A549 (cell line): ENCODE measurements at regions not wholly inside any gene's neighbourhood (a gene's known extent, or its start where the extent isn't known, plus 50 kb on each side); places are given as distances from the start of the nearest gene placed in this dataset.

Experiments
- ATAC-seq, 2 experiments: fragments of 200-7000 bp in 1 of 2; fragments of >200 bp in 1 of 2; cut with Nextera tagmentation in 1 of 2; cut with Tn5 transposase in 1 of 2; 3 replicates each; pipeline versions ENCODE4 v1.8.0 to v1.9.1; 2018 to 2020; ENCODE audit warnings: mild to moderate bottlenecking in 1 of 2, moderate library complexity in 1 of 2
- CTCF ChIA-PET: fragments of 300-600 bp; sonication (Branson Sonifier 250); formaldehyde crosslinking; extraction: SDS; loops from one replicate; lab custom pipeline; 2021; ENCODE audit warnings: antibody characterized with exemption, inconsistent platforms; lab: Yijun Ruan, JAX
- POLR2A ChIA-PET: fragments of 350-600 bp; formaldehyde crosslinking; extraction: SDS; loops from one replicate; lab custom pipeline; 2021; ENCODE audit warnings: antibody characterized with exemption, inconsistent platforms; lab: Yijun Ruan, JAX
- DNase-seq, 2 experiments: peaks; one replicate each; pipeline versions ENCODE4 v3.0.0 to v3.0.0-alpha.2; 2011 to 2016; ENCODE audit warnings: low read depth in 1 of 2, low spot score in 1 of 2
- FAIRE-seq: peaks from 2 replicates; lab custom pipeline; 2011; peaks lifted over from hg19 to GRCh38; lab: Jason Lieb, UNC
- H3K27ac ChIP-seq, 2 experiments: fragments of >200 bp; sonication (Bioruptor Twin); formaldehyde crosslinking; 3 replicates each; pipeline ENCODE4 v1.5.1; 2016 to 2017
- H3K4me1 ChIP-seq: fragments of >200 bp; sonication (Bioruptor Twin); formaldehyde crosslinking; 3 replicates; pipeline ENCODE4 v1.6.1; 2016
- H3K4me2 ChIP-seq: fragments of >200 bp; sonication (Bioruptor Twin); formaldehyde crosslinking; 3 replicates; pipeline ENCODE4 v1.6.1; 2016
- H3K4me3 ChIP-seq: fragments of >200 bp; sonication (Bioruptor Twin); formaldehyde crosslinking; 3 replicates; pipeline ENCODE4 v1.5.1; 2016
- H3K9me3 ChIP-seq: fragments of >200 bp; sonication (Bioruptor Twin); formaldehyde crosslinking; 3 replicates; pipeline ENCODE4 v1.6.1; 2016
- BCL3 ChIP-seq: fragments of >200 bp; sonication (Bioruptor Twin); formaldehyde crosslinking; IDR thresholded peaks from 3 replicates; pipeline ENCODE4 v1.6.1; 2016
- BHLHE40 ChIP-seq: IDR thresholded peaks from 2 replicates; pipeline ENCODE4 v1.6.1; 2012; ENCODE audit warnings: low read depth, low read length, inconsistent platforms
- CBX2 ChIP-seq: fragments of 200-600 bp; sonication (generic); IDR thresholded peaks from 2 replicates; pipeline ENCODE4 v1.6.1; 2016; ENCODE audit warnings: low read depth, mild to moderate bottlenecking, borderline replicate concordance
- CBX8 ChIP-seq: fragments of 200-600 bp; sonication (generic); IDR thresholded peaks from 2 replicates; pipeline ENCODE4 v1.6.1; 2016
- CEBPB ChIP-seq, 2 experiments: fragments of >200 bp in 1 of 2; sonication (Bioruptor Twin) in 1 of 2; formaldehyde crosslinking in 1 of 2; IDR thresholded peaks; 2 replicates each; pipeline ENCODE4 v1.6.1; 2012 to 2016
- EHMT2 ChIP-seq: fragments of 200-600 bp; sonication (generic); IDR thresholded peaks from 2 replicates; pipeline ENCODE4 v1.6.1; 2016; ENCODE audit warnings: antibody characterized with exemption, low read depth, mild to moderate bottlenecking, moderate library complexity
- ESRRA ChIP-seq: fragments of 150-350 bp; IDR thresholded peaks from 2 replicates; pipeline ENCODE4 v1.6.1; 2014; ENCODE audit warnings: mild to moderate bottlenecking, low read length, borderline replicate concordance
- GATA3 ChIP-seq: IDR thresholded peaks from 2 replicates; pipeline ENCODE4 v1.6.1; 2012; ENCODE audit warnings: borderline replicate concordance
- HES2 ChIP-seq: fragments of >200 bp; sonication (Bioruptor Twin); formaldehyde crosslinking; IDR thresholded peaks from 2 replicates; pipeline ENCODE4 v1.6.1; 2016
- HOXB13 ChIP-seq: fragments of 250-450 bp; sonication (Bioruptor Pico); IDR thresholded peaks from 2 replicates; pipeline ENCODE4 v1.5.0; 2020; ENCODE audit warnings: low read depth, mild to moderate bottlenecking, moderate library complexity
- JUNB ChIP-seq: fragments of >200 bp; sonication (Bioruptor Twin); formaldehyde crosslinking; IDR thresholded peaks from 2 replicates; pipeline ENCODE4 v1.6.1; 2016
- KDM5A ChIP-seq: fragments of 200-600 bp; sonication (generic); IDR thresholded peaks from 2 replicates; pipeline ENCODE4 v1.6.1; 2016; ENCODE audit warnings: antibody characterized with exemption, mild to moderate bottlenecking
- PBX3 ChIP-seq: IDR thresholded peaks from 2 replicates; pipeline ENCODE4 v1.6.1; 2012
- POLR2AphosphoS2 ChIP-seq: conservative IDR thresholded peaks from 2 replicates; pipeline ENCODE4 v1.6.1; 2012; ENCODE audit warnings: low read length, improper control_type of control experiment, inconsistent platforms
- RARB ChIP-seq: fragments of 250-450 bp; sonication (Bioruptor Pico); IDR thresholded peaks from 2 replicates; pipeline ENCODE4 v1.8.0; 2021; ENCODE audit warnings: mild to moderate bottlenecking, moderate library complexity
- RCOR1 ChIP-seq: fragments of 150-350 bp; IDR thresholded peaks from 2 replicates; pipeline ENCODE4 v1.6.1; 2014; ENCODE audit warnings: antibody characterized with exemption, low read length, low read depth
- REST ChIP-seq: fragments of 200-600 bp; sonication (generic); IDR thresholded peaks from 2 replicates; pipeline ENCODE4 v1.6.1; 2016; ENCODE audit warnings: antibody characterized with exemption, mild to moderate bottlenecking, moderate library complexity
- RNF2 ChIP-seq: fragments of 200-600 bp; sonication (generic); IDR thresholded peaks from 2 replicates; pipeline ENCODE4 v1.6.1; 2016; ENCODE audit warnings: low read depth, mild to moderate bottlenecking, antibody characterized with exemption, moderate library complexity, borderline replicate concordance
- WGBS: methylation state at CpG from one replicate; pipeline ENCODE4 v1.1.6; 2017; ENCODE audit errors: missing lambda C conversion rate; 5-methylcytosine and 5-hydroxymethylcytosine counted together
- TF ChIP-seq, protein P1 (sequence below): fragments of 150-350 bp; IDR thresholded peaks from 2 replicates; pipeline ENCODE4 v1.6.1; 2014; ENCODE audit warnings: low read depth, mild to moderate bottlenecking, low read length
- TF ChIP-seq, protein P2 (sequence below): IDR thresholded peaks from 2 replicates; pipeline ENCODE4 v1.6.1; 2012; ENCODE audit warnings: low read depth, borderline replicate concordance

DNA sequence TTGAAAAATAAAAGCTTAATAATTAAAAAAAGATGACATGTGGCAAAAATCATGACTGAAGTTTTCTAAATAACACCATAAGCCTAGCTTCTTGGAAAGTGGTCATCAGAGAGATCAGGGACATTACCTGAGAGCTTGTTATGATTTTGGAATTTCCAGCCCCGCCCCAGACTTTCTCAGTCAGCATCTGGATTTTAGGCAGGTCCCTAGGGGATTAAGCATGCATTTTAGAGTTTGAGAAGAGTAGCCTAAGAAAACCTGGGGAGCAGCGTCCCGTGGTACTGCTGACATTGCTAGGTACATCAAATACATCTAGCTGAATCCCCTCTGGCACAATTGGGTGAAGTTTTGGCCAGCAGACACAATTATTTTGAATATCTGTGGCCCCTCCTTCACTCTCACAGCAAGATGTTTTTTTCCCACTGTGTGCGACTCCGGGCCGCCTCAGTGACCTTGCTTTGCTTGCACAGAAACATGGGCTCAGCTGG, 58.7 kb upstream of the MEF2A start:
- Histone ChIP-seq H3K27ac (no peak overlapping the region), H3K4me1 (no peaks in the 10 kb centered on the region)
- no peak for FAIRE-seq
- TF ChIP-seq HOXB13 (CRISPR knock-in tag): no peak
- TF ChIP-seq CBX8: no peak
- no peak for TF ChIP-seq BHLHE40
- no peak for TF ChIP-seq CBX2
- no peak for TF ChIP-seq RNF2
- TF ChIP-seq RARB (CRISPR knock-in tag): no peak
- TF ChIP-seq KDM5A: no peak
- no peak for TF ChIP-seq PBX3
- TF ChIP-seq GATA3: no peak
- TF ChIP-seq, protein P1, sequence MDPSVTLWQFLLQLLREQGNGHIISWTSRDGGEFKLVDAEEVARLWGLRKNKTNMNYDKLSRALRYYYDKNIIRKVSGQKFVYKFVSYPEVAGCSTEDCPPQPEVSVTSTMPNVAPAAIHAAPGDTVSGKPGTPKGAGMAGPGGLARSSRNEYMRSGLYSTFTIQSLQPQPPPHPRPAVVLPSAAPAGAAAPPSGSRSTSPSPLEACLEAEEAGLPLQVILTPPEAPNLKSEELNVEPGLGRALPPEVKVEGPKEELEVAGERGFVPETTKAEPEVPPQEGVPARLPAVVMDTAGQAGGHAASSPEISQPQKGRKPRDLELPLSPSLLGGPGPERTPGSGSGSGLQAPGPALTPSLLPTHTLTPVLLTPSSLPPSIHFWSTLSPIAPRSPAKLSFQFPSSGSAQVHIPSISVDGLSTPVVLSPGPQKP: no peak
- TF ChIP-seq, all 56 proteins: peak for 0
- Histone ChIP-seq H3K4me2 (no peak overlapping the region), H3K9me3 (no peaks in the 10 kb centered on the region), H3K4me3 (no peak overlapping the region)
- DNase-seq (no peak), ATAC-seq (no peak)
- POLR2A ChIA-PET: no interaction called here
- WGBS: 77% methylated on average over 6 of the region's 6 CpGs
- CTCF ChIA-PET: interaction anchor here (0.6 to 2.5 kb wide), 4 partner anchors 13 to 116 kb away, joined by 3 to 9 read pairs (median 3); no protein-coding TSS in a partner anchor

DNA sequence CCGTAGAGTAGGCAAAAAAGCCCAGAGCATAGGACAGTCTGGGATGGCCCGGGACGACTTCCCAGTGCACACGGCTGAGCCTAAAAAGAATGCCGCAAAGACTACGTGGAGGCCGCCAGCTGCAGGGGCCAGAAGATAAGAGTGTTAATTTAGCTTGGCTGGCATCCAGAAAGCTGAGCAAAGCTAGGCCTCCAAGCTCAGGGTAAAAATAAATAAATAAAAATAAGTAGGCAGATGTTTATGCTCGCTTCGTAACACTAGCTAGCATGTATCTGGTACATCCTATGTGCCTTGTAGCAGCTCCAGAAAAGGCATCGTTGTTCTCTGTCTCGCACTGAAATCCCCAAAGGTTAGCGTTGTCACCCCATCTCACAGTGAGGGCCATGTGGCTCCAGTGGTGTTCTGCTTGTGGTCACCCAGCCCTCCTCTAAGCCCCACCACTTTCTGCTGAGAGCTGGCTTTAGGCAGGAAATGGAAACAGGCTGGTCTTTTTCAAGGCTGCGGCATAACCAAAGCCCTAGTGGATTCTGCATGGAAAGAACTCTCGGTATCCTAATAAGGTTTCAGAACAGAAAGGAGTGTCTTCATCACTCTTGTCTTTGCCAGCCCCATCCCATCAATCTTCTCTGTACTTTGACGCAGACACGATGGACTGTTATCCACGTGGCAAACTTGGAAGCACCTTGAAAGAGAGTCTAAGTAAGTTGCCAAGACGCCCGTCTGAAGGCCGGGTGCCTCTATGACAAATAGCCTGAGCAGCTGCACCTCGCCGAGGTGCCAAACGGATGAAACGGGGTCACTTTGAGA, 58.1 kb upstream of the MEF2A start:
- TF ChIP-seq REST (no peak), JUNB (no peak), CEBPB (IDR thresholded peaks at IDR 0.05) (no peak), HOXB13 (CRISPR knock-in tag) (no peak), RARB (CRISPR knock-in tag) (no peak), POLR2AphosphoS2 (no peak), EHMT2 (no peak), BCL3 (no peak), RNF2 (no peak), ESRRA (no peak), RCOR1 (no peak), HES2 (no peak)
- TF ChIP-seq, protein P2, sequence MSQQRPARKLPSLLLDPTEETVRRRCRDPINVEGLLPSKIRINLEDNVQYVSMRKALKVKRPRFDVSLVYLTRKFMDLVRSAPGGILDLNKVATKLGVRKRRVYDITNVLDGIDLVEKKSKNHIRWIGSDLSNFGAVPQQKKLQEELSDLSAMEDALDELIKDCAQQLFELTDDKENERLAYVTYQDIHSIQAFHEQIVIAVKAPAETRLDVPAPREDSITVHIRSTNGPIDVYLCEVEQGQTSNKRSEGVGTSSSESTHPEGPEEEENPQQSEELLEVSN: no peak
- POLR2A ChIA-PET: no interaction called here
- Histone ChIP-seq H3K9me3 (no peaks in the 10 kb centered on the region), H3K4me1 (no peaks in the 10 kb centered on the region), H3K4me3 (no peak overlapping the region), H3K4me2 (no peak overlapping the region), H3K27ac (no peak overlapping the region)
- ATAC-seq: no peak
- CTCF ChIA-PET: interaction anchor here (0.7 to 2.5 kb wide), 2 partner anchors 14 to 99 kb away, joined by 3 to 9 read pairs; no protein-coding TSS in a partner anchor
- WGBS: 81% methylated on average over 24 of the region's 24 CpGs
- no peak for DNase-seq
- FAIRE-seq: no peak
